HepG2 (cell line): ENCODE measurements at regions not wholly inside any gene's neighbourhood (a gene's known extent, or its start where the extent isn't known, plus 50 kb on each side); places are given as distances from the start of the nearest gene placed in this dataset.

Experiments used
- ATAC-seq: fragments of 200-7000 bp; cut with Tn5 transposase; 3 replicates; pipeline ENCODE4 v1.9.1; 2020; ENCODE audit warnings: mild to moderate bottlenecking, moderate library complexity
- BruUV-seq: library from RNA; stranded (reverse); fragments of 400-500 nt; replicated peaks from 2 replicates; lab custom pipeline; 2021; lab: Mats Ljungman, UMichigan
- CTCF ChIA-PET: fragments of 300-600 bp; formaldehyde crosslinking; extraction: SDS; loops from one replicate; lab custom pipeline; 2021; ENCODE audit warnings: low total read pairs, inconsistent platforms, low intra/inter-chr PET ratio; lab: Yijun Ruan, JAX
- POLR2A ChIA-PET: fragments of 350-600 bp; sonication (Branson Sonifier 250); formaldehyde crosslinking; loops from one replicate; lab custom pipeline; 2020; ENCODE audit warnings: antibody characterized with exemption, inconsistent platforms; lab: Yijun Ruan, JAX
- DNase-seq: peaks from one replicate; pipeline ENCODE4 v3.0.0-alpha.2; 2015; ENCODE audit warnings: low spot score
- FAIRE-seq: peaks from 3 replicates; lab custom pipeline; 2011; peaks lifted over from hg19 to GRCh38; lab: Jason Lieb, UNC
- H2AFZ ChIP-seq: one replicate; pipeline ENCODE4 v1.6.1; 2011; ENCODE audit warnings: low read length, inconsistent platforms
- H3K27ac ChIP-seq: fragments of 300-600 bp; 3 replicates; pipeline ENCODE4 v1.8.0; 2011; ENCODE audit warnings: mixed run types, mild to moderate bottlenecking, mixed read lengths, low read length, inconsistent platforms; ENCODE audit not compliant: insufficient read depth; ENCODE audit errors: extremely low read length
- H3K27me3 ChIP-seq, 2 experiments: fragments of 200-600 bp in 1 of 2; 2 replicates in 1 of 2; 3 replicates in 1 of 2; pipeline versions ENCODE4 v1.6.0 to v1.8.0; 2011; ENCODE audit warnings: low read length in 2 of 2, mild to moderate bottlenecking in 2 of 2, moderate library complexity in 2 of 2, inconsistent platforms in 1 of 2; ENCODE audit not compliant: insufficient read depth in 2 of 2, control insufficient read depth in 1 of 2
- H3K36me3 ChIP-seq, 2 experiments: fragments of 200-600 bp in 1 of 2; replicated peaks in 1 of 2; 2 replicates in 1 of 2; 3 replicates in 1 of 2; pipeline versions ENCODE4 v1.5.1 to v1.8.0; 2011; ENCODE audit warnings: low read length in 2 of 2, inconsistent platforms in 1 of 2; ENCODE audit not compliant: insufficient read depth in 2 of 2, control insufficient read depth in 1 of 2
- H3K4me1 ChIP-seq: 2 replicates; pipeline ENCODE4 v1.5.1; 2012; ENCODE audit warnings: low read length, inconsistent platforms; ENCODE audit not compliant: insufficient read depth
- H3K4me2 ChIP-seq: 2 replicates; pipeline ENCODE4 v1.6.0; 2011; ENCODE audit warnings: low read depth, low read length, inconsistent platforms
- H3K4me3 ChIP-seq, 3 experiments: fragments of 200-600 bp in 1 of 3; sonication (generic), shearing (Covaris generic) in 1 of 3; replicated peaks in 1 of 3; 2 replicates each; pipeline ENCODE4 v1.5.1; 2011 to 2016; ENCODE audit warnings: low read length in 3 of 3, inconsistent platforms in 2 of 3, low read depth in 2 of 3, mild to moderate bottlenecking in 2 of 3, control low read depth in 1 of 3, mixed read lengths in 1 of 3; ENCODE audit not compliant: insufficient read depth in 1 of 3
- H3K79me2 ChIP-seq: one replicate; pipeline ENCODE4 v1.6.1; 2011; ENCODE audit warnings: low read length, inconsistent platforms; ENCODE audit not compliant: insufficient read depth
- H3K9ac ChIP-seq: 2 replicates; pipeline ENCODE4 v1.6.0; 2011; ENCODE audit warnings: mild to moderate bottlenecking, low read depth, low read length, inconsistent platforms; ENCODE audit not compliant: insufficient read depth
- H3K9me3 ChIP-seq: 2 replicates; pipeline ENCODE4 v1.5.1; 2012; ENCODE audit warnings: mild to moderate bottlenecking, low read length
- H4K20me1 ChIP-seq: 2 replicates; pipeline ENCODE4 v1.6.0; 2011; ENCODE audit warnings: inconsistent platforms, mild to moderate bottlenecking, low read length, moderate library complexity; ENCODE audit not compliant: insufficient read depth
- HNRNPLL ChIP-seq: fragments of 200-400 bp; formaldehyde crosslinking; IDR thresholded peaks from 2 replicates; pipeline ENCODE4 v1.6.1; 2017; ENCODE audit warnings: mild to moderate bottlenecking, low read depth, low read length; ENCODE audit not compliant: poor library complexity, severe bottlenecking
- ZNF136 ChIP-seq: sonication (generic); formaldehyde crosslinking; IDR thresholded peaks from 2 replicates; pipeline ENCODE4 v1.8.1; 2022; ENCODE audit warnings: low read depth, mild to moderate bottlenecking, moderate library complexity, missing genetic modification reagents
- ZNF33B ChIP-seq: sonication (generic); formaldehyde crosslinking; IDR thresholded peaks from 2 replicates; pipeline ENCODE4 v1.5.1; 2020; ENCODE audit warnings: mild to moderate bottlenecking, missing genetic modification reagents
- ZNF547 ChIP-seq: sonication (generic); formaldehyde crosslinking; IDR thresholded peaks from 2 replicates; pipeline ENCODE4 v1.5.1; 2020; ENCODE audit warnings: mild to moderate bottlenecking, missing genetic modification reagents
- in situ Hi-C: cut with HindIII; loops from 2 replicates; pipeline ENCODE4 v1.10.0; 2017; ENCODE audit warnings: low pct_unique_long_range_greater_than_20kb; ENCODE audit not compliant: extremely low pct_ligation_motif_present
- intact Hi-C: fragments of 100-400 bp; cut with micrococcal nuclease; formaldehyde crosslinking; loops from one replicate; pipeline ENCODE4 v1.10.0; 2022; ENCODE audit not compliant: unreplicated experiment
- TF ChIP-seq, protein P1 (sequence below): sonication (generic); formaldehyde crosslinking; IDR thresholded peaks from 2 replicates; pipeline ENCODE4 v1.5.0; 2020; ENCODE audit warnings: mild to moderate bottlenecking, missing genetic modification reagents, borderline replicate concordance
- TF ChIP-seq, protein P2 (sequence below): sonication (generic); formaldehyde crosslinking; IDR thresholded peaks from 2 replicates; pipeline ENCODE4 v1.8.1; 2023; ENCODE audit warnings: mild to moderate bottlenecking, missing genetic modification reagents

GRCh38 chr14:52202151-52202550, 65.3 kb upstream of the PTGDR start:
- no peaks in the 10 kb centered on the region for H4K20me1 ChIP-seq
- no peak for FAIRE-seq
- no peak overlapping the region for H3K27ac ChIP-seq
- ChIA-PET POLR2A (no interaction called here), CTCF (no interaction called here)
- H3K36me3 ChIP-seq = no peaks in the 10 kb centered on the region
- H3K4me2 ChIP-seq = no peak overlapping the region
- intact Hi-C loops = no loop called here
- H3K9ac ChIP-seq = no peak overlapping the region
- no peaks in the 10 kb centered on the region for H3K27me3 ChIP-seq
- no peaks in the 10 kb centered on the region for H3K79me2 ChIP-seq
- no peaks in the 10 kb centered on the region for H3K9me3 ChIP-seq
- in situ Hi-C loops = no loop called here
- no TSS peak for BruUV-seq
- H2AFZ ChIP-seq = no peak overlapping the region
- ATAC-seq = no peak
- H3K4me3 ChIP-seq = no peak overlapping the region
- DNase-seq = no peak
- no peaks in the 10 kb centered on the region for H3K4me1 ChIP-seq
- TF ChIP-seq ZNF33B (CRISPR knock-in tag) (no peak), ZNF136 (no peak), ZNF547 (no peak), HNRNPLL (no peak)
- TF ChIP-seq, protein P1, sequence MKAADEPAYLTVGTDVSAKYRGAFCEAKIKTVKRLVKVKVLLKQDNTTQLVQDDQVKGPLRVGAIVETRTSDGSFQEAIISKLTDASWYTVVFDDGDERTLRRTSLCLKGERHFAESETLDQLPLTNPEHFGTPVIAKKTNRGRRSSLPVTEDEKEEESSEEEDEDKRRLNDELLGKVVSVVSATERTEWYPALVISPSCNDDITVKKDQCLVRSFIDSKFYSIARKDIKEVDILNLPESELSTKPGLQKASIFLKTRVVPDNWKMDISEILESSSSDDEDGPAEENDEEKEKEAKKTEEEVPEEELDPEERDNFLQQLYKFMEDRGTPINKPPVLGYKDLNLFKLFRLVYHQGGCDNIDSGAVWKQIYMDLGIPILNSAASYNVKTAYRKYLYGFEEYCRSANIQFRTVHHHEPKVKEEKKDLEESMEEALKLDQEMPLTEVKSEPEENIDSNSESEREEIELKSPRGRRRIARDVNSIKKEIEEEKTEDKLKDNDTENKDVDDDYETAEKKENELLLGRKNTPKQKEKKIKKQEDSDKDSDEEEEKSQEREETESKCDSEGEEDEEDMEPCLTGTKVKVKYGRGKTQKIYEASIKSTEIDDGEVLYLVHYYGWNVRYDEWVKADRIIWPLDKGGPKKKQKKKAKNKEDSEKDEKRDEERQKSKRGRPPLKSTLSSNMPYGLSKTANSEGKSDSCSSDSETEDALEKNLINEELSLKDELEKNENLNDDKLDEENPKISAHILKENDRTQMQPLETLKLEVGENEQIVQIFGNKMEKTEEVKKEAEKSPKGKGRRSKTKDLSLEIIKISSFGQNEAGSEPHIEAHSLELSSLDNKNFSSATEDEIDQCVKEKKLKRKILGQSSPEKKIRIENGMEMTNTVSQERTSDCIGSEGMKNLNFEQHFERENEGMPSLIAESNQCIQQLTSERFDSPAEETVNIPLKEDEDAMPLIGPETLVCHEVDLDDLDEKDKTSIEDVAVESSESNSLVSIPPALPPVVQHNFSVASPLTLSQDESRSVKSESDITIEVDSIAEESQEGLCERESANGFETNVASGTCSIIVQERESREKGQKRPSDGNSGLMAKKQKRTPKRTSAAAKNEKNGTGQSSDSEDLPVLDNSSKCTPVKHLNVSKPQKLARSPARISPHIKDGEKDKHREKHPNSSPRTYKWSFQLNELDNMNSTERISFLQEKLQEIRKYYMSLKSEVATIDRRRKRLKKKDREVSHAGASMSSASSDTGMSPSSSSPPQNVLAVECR (CRISPR knock-in tag) = no peak
- TF ChIP-seq, protein P2, sequence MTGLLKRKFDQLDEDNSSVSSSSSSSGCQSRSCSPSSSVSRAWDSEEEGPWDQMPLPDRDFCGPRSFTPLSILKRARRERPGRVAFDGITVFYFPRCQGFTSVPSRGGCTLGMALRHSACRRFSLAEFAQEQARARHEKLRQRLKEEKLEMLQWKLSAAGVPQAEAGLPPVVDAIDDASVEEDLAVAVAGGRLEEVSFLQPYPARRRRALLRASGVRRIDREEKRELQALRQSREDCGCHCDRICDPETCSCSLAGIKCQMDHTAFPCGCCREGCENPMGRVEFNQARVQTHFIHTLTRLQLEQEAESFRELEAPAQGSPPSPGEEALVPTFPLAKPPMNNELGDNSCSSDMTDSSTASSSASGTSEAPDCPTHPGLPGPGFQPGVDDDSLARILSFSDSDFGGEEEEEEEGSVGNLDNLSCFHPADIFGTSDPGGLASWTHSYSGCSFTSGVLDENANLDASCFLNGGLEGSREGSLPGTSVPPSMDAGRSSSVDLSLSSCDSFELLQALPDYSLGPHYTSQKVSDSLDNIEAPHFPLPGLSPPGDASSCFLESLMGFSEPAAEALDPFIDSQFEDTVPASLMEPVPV = no peak
- TF ChIP-seq, all 625 proteins: peak for 0
